Activated CD4-positive, alpha-beta T cell treated with anti-CD3 and anti-CD28 coated beads, Interleukin-2, amount 50 U/mL, for 24 hours (primary cell): ENCODE measurements at regions not wholly inside any gene's neighbourhood (a gene's known extent, or its start where the extent isn't known, plus 50 kb on each side); places are given as distances from the start of the nearest gene placed in this dataset.

Experiments used
- DNase-seq, 2 donors: peaks; one replicate each; pipeline ENCODE4 v3.0.0-alpha.2; 2020; ENCODE audit warnings: low read depth in 1 of 2, low spot score in 1 of 2

- DNase-seq: no peak
Measured at GRCh38 chr2:60603533-60604190, 50.2 kb upstream of the BCL11A start.

GRCh38 chr2:60604486-60605064 lies 51.1 kb upstream of the BCL11A start:
- DNase-seq: no peak

GRCh38 chr2:60605866-60606265 lies 52.4 kb upstream of the BCL11A start:
- DNase-seq: no peak

- no peak for DNase-seq
Measured at GRCh38 chr2:60608679-60609078, 55.2 kb upstream of the BCL11A start.

- no peak for DNase-seq
Measured at GRCh38 chr2:60612033-60612432, 58.6 kb upstream of the BCL11A start.

GRCh38 chr2:60614319-60614718 lies 60.9 kb upstream of the BCL11A start:
- no peak for DNase-seq

- DNase-seq: no peak
Measured at GRCh38 chr2:60621688-60622429, 68.4 kb upstream of the BCL11A start.

- no peak for DNase-seq
Measured at GRCh38 chr2:60623040-60623439, 69.6 kb upstream of the BCL11A start.

- DNase-seq: no peak
Measured at GRCh38 chr2:60627412-60627811, 74.0 kb upstream of the BCL11A start.

- DNase-seq: no peak
Measured at GRCh38 chr2:60628026-60628425, 74.6 kb upstream of the BCL11A start.

- no peak for DNase-seq
Measured at GRCh38 chr2:60628615-60629304, 75.3 kb upstream of the BCL11A start.

- no peak for DNase-seq
Measured at GRCh38 chr2:60629305-60629662, 75.8 kb upstream of the BCL11A start.

GRCh38 chr2:60629801-60630385 lies 76.4 kb upstream of the BCL11A start:
- DNase-seq: no peak

- no peak for DNase-seq
Measured at GRCh38 chr2:60633615-60634014, 80.2 kb upstream of the BCL11A start.

- no peak for DNase-seq
Measured at GRCh38 chr2:60634438-60634837, 81.0 kb upstream of the BCL11A start.

- DNase-seq: peak in 1 of 2 donors; percentile 16
Measured at GRCh38 chr2:60641811-60642788, 88.6 kb upstream of the BCL11A start.

- DNase-seq: no peak
Measured at GRCh38 chr2:60643747-60644146, 90.3 kb upstream of the BCL11A start.

- no peak for DNase-seq
Measured at GRCh38 chr2:60644951-60645350, 91.5 kb upstream of the BCL11A start.

- no peak for DNase-seq
Measured at GRCh38 chr2:60648191-60648590, 94.7 kb upstream of the BCL11A start.

- DNase-seq: no peak
Measured at GRCh38 chr2:60649721-60650120, 96.3 kb upstream of the BCL11A start.
